CD4-positive, alpha-beta memory T cell (primary cell): ENCODE measurements at regions not wholly inside any gene's neighbourhood (a gene's known extent, or its start where the extent isn't known, plus 50 kb on each side); places are given as distances from the start of the nearest gene placed in this dataset.

Source experiments
- CTCF ChIA-PET: fragments of 350-600 bp; sonication (Branson Sonifier 250); formaldehyde crosslinking; loops from one replicate; lab custom pipeline; 2021; ENCODE audit warnings: inconsistent platforms; ENCODE audit not compliant: partially characterized antibody; lab: Charles Lee
- POLR2A ChIA-PET: fragments of 350-600 bp; sonication (Branson Sonifier 250); formaldehyde crosslinking; loops from one replicate; lab custom pipeline; 2021; ENCODE audit not compliant: partially characterized antibody; lab: Charles Lee
- DNase-seq, 5 donors: peaks; one replicate each; pipeline versions ENCODE4 v3.0.0 to v3.0.0-alpha.2; 2020 to 2022; ENCODE audit warnings: mixed read lengths in 1 of 5
- H3K27ac ChIP-seq: one replicate; pipeline ENCODE4 v1.7.0; 2013; ENCODE audit warnings: low read depth, low read length
- H3K27me3 ChIP-seq: 2 replicates; pipeline ENCODE4 v1.7.0; 2013; ENCODE audit warnings: mild to moderate bottlenecking, low read length, moderate library complexity; ENCODE audit not compliant: insufficient read depth
- H3K36me3 ChIP-seq: 2 replicates; pipeline ENCODE4 v1.7.0; 2013; ENCODE audit warnings: mild to moderate bottlenecking, low read length, moderate library complexity; ENCODE audit not compliant: insufficient read depth
- H3K4me1 ChIP-seq: 2 replicates; pipeline ENCODE4 v1.7.0; 2013; ENCODE audit warnings: mild to moderate bottlenecking, low read length, moderate library complexity; ENCODE audit not compliant: insufficient read depth
- H3K4me3 ChIP-seq, 2 donors: one replicate each; pipeline ENCODE4 v1.7.0; 2013; ENCODE audit warnings: low read length in 2 of 2, mild to moderate bottlenecking in 1 of 2
- H3K9me3 ChIP-seq, 2 donors: one replicate each; pipeline ENCODE4 v1.7.0; 2013; ENCODE audit warnings: low read length in 2 of 2, control low read depth in 1 of 2; ENCODE audit not compliant: control insufficient read depth in 1 of 2
- H3K27ac Mint-ChIP-seq, 7 donors: one replicate each; pipeline ENCODE4 v1.8.0; 2020 to 2021; ENCODE audit warnings: mixed read lengths in 7 of 7, mild to moderate bottlenecking in 6 of 7, inconsistent platforms in 3 of 7, moderate library complexity in 3 of 7
- H3K27me3 Mint-ChIP-seq, 2 donors: one replicate each; pipeline ENCODE4 v1.8.0; 2020 to 2021; ENCODE audit warnings: mixed read lengths in 2 of 2
- H3K36me3 Mint-ChIP-seq, 2 donors: one replicate each; pipeline ENCODE4 v1.8.0; 2020 to 2021; ENCODE audit warnings: mixed read lengths in 2 of 2, inconsistent platforms in 1 of 2, mild to moderate bottlenecking in 1 of 2
- H3K4me1 Mint-ChIP-seq, 4 donors: one replicate each; pipeline ENCODE4 v1.8.0; 2020 to 2021; ENCODE audit warnings: mixed read lengths in 4 of 4, mild to moderate bottlenecking in 1 of 4
- H3K4me3 Mint-ChIP-seq, 8 donors: one replicate each; pipeline ENCODE4 v1.8.0; 2020 to 2021; ENCODE audit warnings: mixed read lengths in 8 of 8, mild to moderate bottlenecking in 7 of 8, moderate library complexity in 6 of 8, inconsistent platforms in 3 of 8
- H3K9me3 Mint-ChIP-seq, 8 donors: one replicate each; pipeline ENCODE4 v1.8.0; 2020 to 2021; ENCODE audit warnings: mixed read lengths in 8 of 8, mild to moderate bottlenecking in 5 of 8, inconsistent platforms in 3 of 8, moderate library complexity in 1 of 8
- intact Hi-C: fragments of 100-400 bp; cut with micrococcal nuclease; formaldehyde crosslinking; loops from one replicate; pipeline ENCODE4 v1.15.1; 2023

DNA sequence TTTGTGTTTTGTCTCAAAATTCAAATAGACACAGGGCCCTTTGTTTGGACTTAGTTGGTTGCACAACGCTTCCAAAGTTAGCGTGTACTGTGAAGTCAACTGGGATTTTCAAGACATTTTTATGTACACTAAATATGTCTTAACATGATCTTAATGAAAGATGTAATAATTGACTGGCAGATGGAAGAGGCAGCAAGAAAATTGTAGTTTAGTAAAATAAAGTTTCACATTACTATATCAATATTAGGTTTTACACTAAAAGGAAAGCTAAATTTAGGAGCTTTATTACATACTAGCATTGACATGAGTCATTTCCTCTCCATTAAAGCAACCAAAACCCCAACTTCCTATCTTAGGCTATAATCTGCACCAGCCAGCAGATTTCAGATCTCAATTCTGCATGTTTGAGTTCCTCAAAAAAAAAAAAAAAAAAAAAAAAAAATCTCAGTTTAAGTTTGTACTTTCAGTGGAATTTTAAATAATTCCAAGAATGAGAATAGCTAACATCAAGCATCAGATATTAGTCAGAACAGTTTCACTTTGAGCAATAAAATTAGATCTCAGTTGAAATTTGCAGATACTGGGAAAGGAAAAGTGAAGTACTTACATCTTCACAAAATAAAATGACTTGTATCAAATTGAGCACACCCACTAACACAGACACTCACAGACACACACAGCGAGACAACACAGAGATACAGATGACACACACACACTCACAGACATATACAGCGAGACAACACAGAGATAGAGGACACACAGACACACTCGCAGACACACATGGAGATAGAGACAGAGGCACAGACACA is 346.6 kb upstream of the KLF6 start:
- Mint-ChIP-seq H3K27me3 (no peaks in the 10 kb centered on the region), H3K27ac (no peak overlapping the region), H3K4me1 (peaks cover 25 to 41% (median 38%) of the 10 kb centered on the region in 4 donors), H3K4me3 (no peak overlapping the region), H3K9me3 (peaks cover 0 to 3% (median under 1%) of the 10 kb centered on the region in 8 donors), H3K36me3 (no peaks in the 10 kb centered on the region)
- Histone ChIP-seq H3K9me3 (no peaks in the 10 kb centered on the region), H3K27ac (peak overlapping the region; percentile 46), H3K27me3 (no peaks in the 10 kb centered on the region), H3K4me3 (peak overlapping the region; percentile 15 to 30), H3K36me3 (no peaks in the 10 kb centered on the region), H3K4me1 (peaks cover 62% of the 10 kb centered on the region)
- CTCF ChIA-PET: interaction anchor here (0.6 kb wide), 1 partner anchor 627 kb away, joined by 3 read pairs; no protein-coding TSS in a partner anchor
- POLR2A ChIA-PET: interaction anchor here (0.6 to 5.6 kb wide), 18 partner anchors 8 to 679 kb away, joined by 3 to 55 read pairs (median 4); partner anchors contain the start of gene KLF6
- intact Hi-C loops: loop anchor here (5.0 kb wide), 2 partner anchors 49 to 349 kb away; no protein-coding TSS in a partner anchor
- DNase-seq: peak; percentile 74 to 84 (median 81)

GRCh38 chr10:4130685-4131084 is 345.7 kb upstream of the KLF6 start:
- H3K27me3 ChIP-seq: no peaks in the 10 kb centered on the region
- CTCF ChIA-PET: no interaction called here
- POLR2A ChIA-PET: interaction anchor here (0.7 to 5.6 kb wide), 13 partner anchors 16 to 678 kb away, joined by 3 to 55 read pairs (median 3); partner anchors contain the start of gene KLF6
- DNase-seq: peak; percentile 35 to 59 (median 45)
- Mint-ChIP-seq H3K27ac (no peak overlapping the region), H3K4me1 (peaks cover 22 to 40% (median 33%) of the 10 kb centered on the region in 4 donors), H3K4me3 (no peak overlapping the region), H3K27me3 (no peaks in the 10 kb centered on the region), H3K36me3 (peaks cover 0 to 4% of the 10 kb centered on the region in 2 donors), H3K9me3 (peaks cover 0 to 10% (median 7%) of the 10 kb centered on the region in 8 donors)
- intact Hi-C loops: loop anchor here (5.0 kb wide), 2 partner anchors 48 to 348 kb away; no protein-coding TSS in a partner anchor
- peak overlapping the region; percentile 46 for H3K27ac ChIP-seq
- no peaks in the 10 kb centered on the region for H3K9me3 ChIP-seq
- peaks cover 55% of the 10 kb centered on the region for H3K4me1 ChIP-seq
- no peaks in the 10 kb centered on the region for H3K36me3 ChIP-seq
- H3K4me3 ChIP-seq: peak overlapping the region in 1 of 2 donors; percentile 30

GRCh38 chr10:4129866-4130477 is 345.0 kb upstream of the KLF6 start:
- CTCF ChIA-PET: no interaction called here
- intact Hi-C loops: loop anchor here (5.0 kb wide), 2 partner anchors 48 to 348 kb away; no protein-coding TSS in a partner anchor
- POLR2A ChIA-PET: interaction anchor here (0.6 to 5.6 kb wide), 7 partner anchors 46 to 347 kb away, joined by 3 to 55 read pairs (median 3); partner anchors contain the start of gene KLF6
- Histone ChIP-seq H3K27me3 (no peaks in the 10 kb centered on the region), H3K27ac (no peak overlapping the region), H3K4me3 (no peak overlapping the region), H3K4me1 (peaks cover 55% of the 10 kb centered on the region), H3K36me3 (no peaks in the 10 kb centered on the region), H3K9me3 (no peaks in the 10 kb centered on the region)
- DNase-seq: no peak
- Mint-ChIP-seq H3K4me1 (peaks cover 15 to 33% (median 27%) of the 10 kb centered on the region in 4 donors), H3K27me3 (no peaks in the 10 kb centered on the region), H3K4me3 (peak overlapping the region in 1 of 8 donors; percentile 35), H3K9me3 (peaks cover 0 to 14% (median 9%) of the 10 kb centered on the region in 8 donors), H3K27ac (peak overlapping the region in 3 of 7 donors; percentile 3 to 78 (median 55)), H3K36me3 (peaks cover 1 to 4% of the 10 kb centered on the region in 2 donors)

DNA sequence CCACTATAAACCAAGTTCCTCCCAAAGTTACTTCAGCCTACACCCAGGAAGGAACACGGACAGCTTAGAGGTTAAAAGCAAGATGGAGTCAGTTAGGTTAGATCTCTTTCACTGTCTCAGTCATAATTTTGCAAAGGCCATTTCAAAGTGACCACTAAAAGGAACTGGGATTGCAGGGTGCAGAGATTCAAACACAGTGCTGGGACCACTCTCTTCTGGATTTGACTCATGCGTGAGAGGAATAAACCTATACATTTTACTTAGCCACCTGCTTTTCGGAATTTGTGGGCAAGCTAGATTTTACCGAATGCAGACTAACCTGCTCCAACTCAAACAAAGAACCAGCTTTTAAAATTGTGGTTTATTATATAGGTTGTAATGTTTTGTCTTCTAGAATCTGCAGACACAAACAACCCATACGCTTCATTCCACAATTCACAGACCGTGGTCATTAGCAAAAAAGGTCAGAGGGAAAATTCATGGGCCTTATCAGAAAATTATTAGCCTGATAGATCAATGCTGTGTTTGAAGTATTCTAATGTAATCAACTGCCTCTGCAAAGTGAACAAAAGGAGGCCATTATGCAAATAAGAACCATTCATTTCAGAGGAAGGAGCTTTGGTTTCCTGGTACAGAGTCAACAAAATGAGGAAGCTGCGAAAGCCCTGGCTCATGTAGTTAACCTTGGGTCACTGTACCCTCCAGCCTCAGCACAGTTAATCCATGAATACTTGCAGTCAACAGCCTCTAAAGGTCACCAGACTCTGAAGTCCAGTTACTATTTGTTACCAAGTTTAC is 342.7 kb upstream of the KLF6 start:
- peak in 2 of 5 donors; percentile 17 to 18 for DNase-seq
- intact Hi-C loops: no loop called here
- Histone ChIP-seq H3K4me3 (no peak overlapping the region), H3K36me3 (no peaks in the 10 kb centered on the region), H3K27me3 (no peaks in the 10 kb centered on the region), H3K9me3 (peaks cover 0 to 4% of the 10 kb centered on the region in 2 donors), H3K4me1 (peaks cover 53% of the 10 kb centered on the region), H3K27ac (no peak overlapping the region)
- peaks cover 0 to 20% (median 14%) of the 10 kb centered on the region in 8 donors for H3K9me3 Mint-ChIP-seq
- H3K27me3 Mint-ChIP-seq: no peaks in the 10 kb centered on the region
- ChIA-PET CTCF (interaction anchor here (1.3 kb wide), 1 partner anchor 346 kb away, joined by 3 read pairs; no protein-coding TSS in a partner anchor), POLR2A (interaction anchor here (0.8 to 5.6 kb wide), 9 partner anchors 11 to 351 kb away, joined by 3 to 55 read pairs (median 4); partner anchors contain the start of gene KLF6)
- peak overlapping the region in 5 of 8 donors; percentile 9 to 69 (median 53) for H3K4me3 Mint-ChIP-seq
- peak overlapping the region; percentile 38 to 67 (median 57) for H3K27ac Mint-ChIP-seq
- H3K4me1 Mint-ChIP-seq: peaks cover 7 to 26% (median 22%) of the 10 kb centered on the region in 4 donors
- H3K36me3 Mint-ChIP-seq: peaks cover 4% of the 10 kb centered on the region in 2 donors

DNA sequence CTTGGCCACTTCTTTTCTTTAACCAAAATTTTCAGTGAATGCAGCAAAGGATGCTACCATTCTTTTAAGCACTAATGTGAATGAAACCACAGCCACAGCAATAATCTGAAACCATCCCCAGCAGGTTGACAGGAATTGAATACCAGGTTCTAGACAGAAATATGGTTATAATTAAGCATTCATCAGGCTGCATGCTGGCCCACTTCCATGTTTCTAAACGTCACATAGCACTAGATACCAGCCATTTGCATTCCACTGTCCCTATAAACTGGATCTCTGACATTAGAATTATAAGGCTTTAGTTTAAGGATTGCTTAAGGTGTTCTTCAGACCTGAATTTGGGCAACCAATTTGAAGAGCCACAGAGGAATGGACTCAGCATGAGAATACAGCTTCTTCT is 340.8 kb upstream of the KLF6 start:
- no peak overlapping the region for H3K4me3 ChIP-seq
- ChIA-PET POLR2A (no interaction called here), CTCF (no interaction called here)
- no peak for DNase-seq
- Mint-ChIP-seq H3K9me3 (peaks cover 0 to 20% (median 14%) of the 10 kb centered on the region in 8 donors), H3K36me3 (peaks cover 4% of the 10 kb centered on the region in 2 donors), H3K4me3 (no peak overlapping the region), H3K4me1 (peaks cover 15 to 39% (median 28%) of the 10 kb centered on the region in 4 donors), H3K27me3 (no peaks in the 10 kb centered on the region), H3K27ac (no peak overlapping the region)
- H3K4me1 ChIP-seq: peaks cover 46% of the 10 kb centered on the region
- H3K36me3 ChIP-seq: no peaks in the 10 kb centered on the region
- H3K27ac ChIP-seq: no peak overlapping the region
- H3K27me3 ChIP-seq: no peaks in the 10 kb centered on the region
- H3K9me3 ChIP-seq: peaks cover 0 to 4% of the 10 kb centered on the region in 2 donors
- intact Hi-C loops: no loop called here

DNA sequence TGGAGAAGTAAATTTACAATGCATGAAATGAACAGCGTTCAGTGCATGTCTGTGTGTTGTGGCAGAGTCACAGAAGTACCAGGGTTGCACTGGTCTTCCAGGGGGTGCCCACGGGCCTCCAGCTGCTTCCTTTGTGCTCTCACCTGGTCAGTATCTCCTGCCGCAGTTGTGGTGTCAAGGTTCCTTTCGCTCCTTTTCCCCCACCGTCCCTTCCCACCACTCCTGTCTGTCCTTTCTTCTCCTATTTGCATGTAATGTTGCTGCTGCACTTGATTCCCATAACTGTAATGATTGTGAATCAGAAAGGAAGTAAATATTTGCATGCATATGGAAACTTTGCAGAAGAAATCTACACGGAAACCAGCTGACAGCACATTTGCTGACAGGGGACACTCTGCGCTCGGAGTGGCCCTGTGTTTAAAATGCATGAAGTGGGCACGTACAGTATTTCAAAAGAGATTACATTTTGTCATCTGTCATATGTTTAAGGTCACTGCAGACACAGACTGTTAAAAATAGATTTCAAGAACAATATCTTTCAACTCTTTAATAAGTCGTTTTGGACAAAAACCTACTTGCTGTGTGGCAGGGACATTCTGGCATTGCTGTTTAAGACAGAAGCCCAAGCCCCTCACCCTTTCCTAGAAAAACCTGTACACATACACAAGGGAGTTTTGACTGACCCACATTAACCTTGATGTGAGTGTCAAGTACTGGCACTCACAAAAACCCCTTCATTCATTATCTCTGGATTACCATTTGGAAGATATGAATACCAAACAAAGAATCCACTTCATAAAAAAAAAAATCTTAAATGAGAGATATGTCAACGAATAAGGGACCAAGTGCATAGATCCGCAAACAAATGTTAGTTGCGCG is 336.7 kb upstream of the KLF6 start:
- H3K9me3 Mint-ChIP-seq: peaks cover 0 to 20% (median 14%) of the 10 kb centered on the region in 8 donors
- CTCF ChIA-PET: interaction anchor here (1.8 kb wide), 1 partner anchor 12 kb away, joined by 4 read pairs; no protein-coding TSS in a partner anchor
- H3K4me3 ChIP-seq: no peak overlapping the region
- H3K27ac ChIP-seq: no peak overlapping the region
- H3K4me3 Mint-ChIP-seq: peak overlapping the region; percentile 53 to 88 (median 70)
- intact Hi-C loops: no loop called here
- H3K36me3 ChIP-seq: no peaks in the 10 kb centered on the region
- no peak for DNase-seq
- H3K27me3 Mint-ChIP-seq: no peaks in the 10 kb centered on the region
- H3K27me3 ChIP-seq: no peaks in the 10 kb centered on the region
- H3K36me3 Mint-ChIP-seq: peaks cover 4% of the 10 kb centered on the region in 2 donors
- POLR2A ChIA-PET: interaction anchor here (1.7 kb wide), 1 partner anchor 10 kb away, joined by 10 read pairs; no protein-coding TSS in a partner anchor
- peaks cover 11% of the 10 kb centered on the region for H3K4me1 ChIP-seq
- H3K9me3 ChIP-seq: peaks cover 0 to 4% of the 10 kb centered on the region in 2 donors
- H3K4me1 Mint-ChIP-seq: peaks cover 11 to 32% (median 17%) of the 10 kb centered on the region in 4 donors
- peak overlapping the region in 5 of 7 donors; percentile 36 to 83 (median 71) for H3K27ac Mint-ChIP-seq
